ENCODE measurements at regions not wholly inside any gene's neighbourhood (a gene's known extent, or its start where the extent isn't known, plus 50 kb on each side); places are given as distances from the start of the nearest gene placed in this dataset.

GRCh38 chr2:14047491-14047890 is 585.0 kb upstream of the LRATD1 start:
- no peak for TF ChIP-seq CTCF (IDR thresholded peaks at IDR 0.05 in 2 of 3, conservative IDR thresholded peaks at IDR 0.05 in 1 of 3; ENCODE audit: control insufficient read depth in 2 of 3, extremely low read depth in 1 of 3, insufficient read depth in 1 of 3, low read depth in 3 of 3, low read length in 3 of 3)
- no peak for TF ChIP-seq SMAD1 (IDR thresholded peaks at IDR 0.05; ENCODE audit: low read depth, partially characterized antibody)
- no peak for TF ChIP-seq TAF1 (IDR thresholded peaks at IDR 0.05; ENCODE audit: borderline replicate concordance, low read depth, low read length)
- no peak for TF ChIP-seq NFYB (IDR thresholded peaks at IDR 0.05; ENCODE audit: insufficient read depth, low read depth, low read length)
- TF ChIP-seq ZNF592 (IDR thresholded peaks at IDR 0.05) = no peak
- no peak for TF ChIP-seq EGR1 (IDR thresholded peaks at IDR 0.05; ENCODE audit: borderline replicate concordance in 1 of 2, low read depth in 2 of 2, low read length in 2 of 2)
- TF ChIP-seq ZNF274 (IDR thresholded peaks at IDR 0.05; ENCODE audit: insufficient read depth, insufficient read length) = no peak
- TF ChIP-seq PAX8 (IDR thresholded peaks at IDR 0.05) = no peak
- TF ChIP-seq TCF3 (IDR thresholded peaks at IDR 0.05; ENCODE audit: borderline replicate concordance, insufficient read depth, low read depth, low read length) = no peak
- TF ChIP-seq EZH2 (IDR thresholded peaks at IDR 0.05; ENCODE audit: borderline replicate concordance, control insufficient read depth, low read depth, low read length) = no peak
